Peyer's patch (tissue), 4 donors: ENCODE measurements at regions not wholly inside any gene's neighbourhood (a gene's known extent, or its start where the extent isn't known, plus 50 kb on each side); places are given as distances from the start of the nearest gene placed in this dataset.

Experiments used
- POLR2A ChIP-seq, 2 donors: fragments of 450-650 bp; IDR thresholded peaks; one replicate each; pipeline ENCODE4 v1.5.1; 2017; ENCODE audit warnings: antibody characterized with exemption in 2 of 2, mild to moderate bottlenecking in 2 of 2, moderate library complexity in 2 of 2
- TF ChIP-seq, protein P1 (sequence below), 6 experiments: fragments of 450-650 bp in 4 of 6; fragments of 200-600 bp in 2 of 6; sonication (generic) in 1 of 6; IDR thresholded peaks; one replicate each; pipeline ENCODE4 v1.5.1; 2017 to 2019; ENCODE audit warnings: antibody characterized with exemption in 6 of 6, mild to moderate bottlenecking in 3 of 6, moderate library complexity in 1 of 6

DNA sequence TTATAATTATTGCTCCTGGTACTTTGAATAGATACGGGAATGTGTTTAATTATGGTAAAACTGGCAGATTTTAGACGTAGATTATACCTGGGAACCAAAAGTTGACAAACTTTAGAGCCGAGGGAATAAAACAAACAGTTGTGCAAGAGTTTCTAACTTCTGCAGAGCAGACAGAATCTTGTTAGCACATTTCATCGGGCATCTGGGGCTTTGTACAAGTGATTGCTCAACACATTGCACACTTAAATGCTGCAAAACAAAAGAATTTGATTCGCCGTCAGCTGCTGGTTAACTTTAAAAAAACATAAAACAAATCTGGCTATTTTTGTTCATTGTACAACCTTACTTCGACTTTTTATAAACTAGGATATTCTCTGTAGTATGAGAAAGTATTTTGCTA lies 398.1 kb downstream of the MAN2A1 start:
- TF ChIP-seq, protein P1, sequence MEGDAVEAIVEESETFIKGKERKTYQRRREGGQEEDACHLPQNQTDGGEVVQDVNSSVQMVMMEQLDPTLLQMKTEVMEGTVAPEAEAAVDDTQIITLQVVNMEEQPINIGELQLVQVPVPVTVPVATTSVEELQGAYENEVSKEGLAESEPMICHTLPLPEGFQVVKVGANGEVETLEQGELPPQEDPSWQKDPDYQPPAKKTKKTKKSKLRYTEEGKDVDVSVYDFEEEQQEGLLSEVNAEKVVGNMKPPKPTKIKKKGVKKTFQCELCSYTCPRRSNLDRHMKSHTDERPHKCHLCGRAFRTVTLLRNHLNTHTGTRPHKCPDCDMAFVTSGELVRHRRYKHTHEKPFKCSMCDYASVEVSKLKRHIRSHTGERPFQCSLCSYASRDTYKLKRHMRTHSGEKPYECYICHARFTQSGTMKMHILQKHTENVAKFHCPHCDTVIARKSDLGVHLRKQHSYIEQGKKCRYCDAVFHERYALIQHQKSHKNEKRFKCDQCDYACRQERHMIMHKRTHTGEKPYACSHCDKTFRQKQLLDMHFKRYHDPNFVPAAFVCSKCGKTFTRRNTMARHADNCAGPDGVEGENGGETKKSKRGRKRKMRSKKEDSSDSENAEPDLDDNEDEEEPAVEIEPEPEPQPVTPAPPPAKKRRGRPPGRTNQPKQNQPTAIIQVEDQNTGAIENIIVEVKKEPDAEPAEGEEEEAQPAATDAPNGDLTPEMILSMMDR (IDR thresholded peaks at IDR 0.05), result no peak
- no peak for TF ChIP-seq POLR2A (IDR thresholded peaks at IDR 0.05)
